NCI-H1417 (cell line): ENCODE measurements at regions not wholly inside any gene's neighbourhood (a gene's known extent, or its start where the extent isn't known, plus 50 kb on each side); places are given as distances from the start of the nearest gene placed in this dataset.
"Not testable (repeated sequence)": the region's sequence is repeated elsewhere in the genome, so short reads cannot be mapped to it uniquely, and the experiment has no call there.

Source experiments
- DNase-seq, 3 experiments: peaks; one replicate each; lab custom pipeline; 2025; lab: John Stamatoyannopoulos, UW

DNA sequence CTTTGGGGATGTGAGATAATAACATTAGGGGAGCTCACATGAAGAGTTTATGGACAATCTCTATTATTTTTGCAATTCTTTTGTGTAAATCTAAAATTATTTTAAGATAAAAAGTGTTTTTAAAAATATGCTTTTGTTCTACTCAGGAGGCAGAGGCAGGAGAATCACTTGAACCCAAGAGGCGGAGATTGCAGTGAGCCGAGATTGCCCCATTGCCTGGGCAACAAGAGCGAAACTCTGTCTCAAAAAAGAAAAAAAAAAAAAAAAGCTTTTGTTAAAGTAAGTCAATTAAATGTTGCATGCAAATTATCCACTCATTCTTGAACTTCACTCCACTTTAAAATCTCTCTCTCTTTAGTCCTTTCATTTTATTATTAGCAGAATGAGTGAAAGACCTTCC is 193.3 kb upstream of the IRS2 start:
- DNase-seq = not testable (repeated sequence)

DNA sequence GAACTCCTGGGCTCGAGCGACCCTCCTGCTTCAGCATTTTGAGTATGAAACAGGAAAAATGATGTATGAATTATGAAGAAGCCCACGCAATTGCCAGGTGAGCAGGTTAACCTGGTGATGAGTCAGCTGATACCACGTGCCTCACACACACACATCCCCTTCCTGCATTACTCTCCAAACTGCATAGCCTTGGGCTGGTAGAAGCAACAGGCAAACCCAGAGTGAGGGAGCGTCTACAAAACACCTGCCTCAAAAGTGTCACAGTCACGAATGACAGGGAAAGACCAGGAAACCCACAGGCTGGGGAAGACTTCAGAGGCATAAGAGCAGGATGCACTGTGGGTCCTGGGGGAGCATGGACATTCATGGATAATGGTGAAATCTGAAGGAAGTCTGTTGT is 192.8 kb upstream of the IRS2 start:
- peak in 2 of 3 experiments; percentile 35 to 48 for DNase-seq

DNA sequence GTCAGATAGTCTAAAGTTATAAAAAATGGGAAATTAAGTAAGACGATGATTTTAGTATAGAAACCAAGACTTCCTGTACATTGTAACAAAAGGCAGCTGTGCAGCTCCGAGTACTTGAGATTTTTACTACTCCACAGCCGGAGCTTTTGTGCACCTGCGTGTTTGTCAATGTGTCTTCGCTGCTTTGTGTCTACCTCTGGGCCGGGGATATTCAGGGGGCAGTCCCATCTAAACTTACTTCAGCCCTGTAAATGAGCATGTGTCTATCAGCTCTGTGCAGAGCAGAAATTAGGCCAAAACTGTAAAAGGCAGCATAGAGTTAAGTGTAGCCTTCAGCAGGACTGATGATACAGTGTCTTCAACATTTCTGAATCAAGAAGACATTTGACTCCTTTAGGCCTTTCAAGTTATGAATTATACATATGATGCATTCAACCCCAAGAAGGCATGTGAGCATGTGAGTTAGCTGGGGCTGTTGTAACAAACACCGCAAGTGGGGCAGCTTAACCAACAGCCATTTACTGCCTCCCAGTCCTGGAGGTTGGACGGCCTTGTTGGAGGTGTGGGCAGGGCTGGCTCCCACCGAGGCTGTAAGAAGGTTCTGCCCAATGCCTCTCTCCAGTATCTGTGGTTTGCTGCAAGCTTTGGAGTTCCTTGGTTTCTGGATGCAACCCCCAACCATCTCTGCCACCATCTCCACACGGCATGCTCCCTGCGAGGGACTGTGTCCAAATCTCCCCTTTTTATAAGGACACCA is 191.0 kb upstream of the IRS2 start:
- DNase-seq = no peak

DNA sequence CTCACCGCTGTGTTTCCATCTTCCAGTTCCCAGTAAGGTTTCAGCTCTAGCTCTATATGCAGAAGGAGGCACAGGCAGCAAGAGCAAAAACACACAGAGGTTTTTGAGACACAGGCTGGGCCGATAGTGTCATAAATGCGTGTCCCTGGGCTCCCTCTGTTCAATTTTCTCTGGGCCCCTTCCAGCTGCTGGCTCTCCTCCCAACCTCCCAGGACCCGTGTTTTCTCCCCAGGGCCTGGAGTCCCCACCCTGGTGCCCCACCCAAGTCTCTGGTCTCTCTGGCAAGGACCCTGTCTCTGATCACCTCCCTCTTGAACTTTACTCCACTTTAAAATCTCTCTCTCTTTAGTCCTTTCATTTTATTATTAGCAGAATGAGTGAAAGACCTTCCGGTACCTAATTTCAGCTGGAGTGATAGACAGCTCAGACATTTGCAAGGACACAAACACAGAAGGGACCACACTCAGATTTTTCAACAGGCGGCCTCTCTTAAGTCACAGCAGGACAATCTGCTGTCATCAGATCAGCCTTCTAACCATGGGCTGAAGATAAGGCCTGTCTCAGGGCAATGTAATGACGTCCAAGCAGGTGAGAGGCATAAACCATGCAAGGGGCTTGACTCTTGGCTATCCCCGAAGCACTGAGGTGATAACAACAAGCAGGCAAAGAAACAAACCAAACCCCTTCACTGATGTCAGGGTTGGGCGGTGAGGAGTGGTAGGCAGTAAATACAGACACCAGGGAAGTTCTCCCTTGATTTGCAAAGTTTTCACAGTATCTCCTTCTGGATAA is 190.0 kb upstream of the IRS2 start:
- DNase-seq = no peak

DNA sequence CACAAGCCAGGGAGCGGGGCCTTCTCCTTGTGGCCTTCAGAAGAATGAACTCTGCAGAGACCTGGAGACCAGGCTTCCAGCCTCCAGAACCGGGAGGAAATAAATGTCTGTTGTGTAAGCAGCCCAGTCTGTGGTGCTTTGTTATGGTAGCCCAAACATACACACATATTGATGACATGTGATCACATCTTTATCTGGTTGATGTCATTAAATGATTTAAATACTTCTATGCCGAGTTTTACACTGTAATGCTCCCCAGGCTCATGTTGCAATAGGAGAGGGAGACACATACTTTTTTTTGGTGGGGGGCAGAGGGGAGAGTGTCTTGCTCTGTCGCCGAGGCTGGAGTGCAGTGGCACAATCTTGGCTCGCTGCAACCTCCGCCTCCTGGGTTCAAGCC is 188.0 kb upstream of the IRS2 start:
- DNase-seq = no peak

DNA sequence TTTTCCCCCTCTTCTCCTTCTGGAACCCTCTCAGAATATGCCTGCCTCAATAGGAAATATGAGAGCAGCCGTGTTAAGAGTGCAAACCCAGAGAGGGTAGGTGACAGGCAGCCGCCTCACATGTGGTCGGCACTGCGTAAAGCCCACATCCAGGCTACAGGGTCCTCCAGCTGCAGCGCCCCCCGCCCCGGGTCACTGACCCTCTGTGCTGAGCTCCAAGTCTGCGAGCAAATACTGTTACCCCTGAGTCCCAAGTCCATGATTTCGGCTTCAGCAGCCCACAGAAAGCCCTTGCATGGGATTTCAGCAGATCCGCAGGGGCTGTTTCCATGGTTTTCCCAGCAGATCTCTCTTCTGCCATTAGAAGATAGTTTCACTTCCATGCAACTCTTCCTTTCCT is 186.9 kb upstream of the IRS2 start:
- DNase-seq = no peak

DNA sequence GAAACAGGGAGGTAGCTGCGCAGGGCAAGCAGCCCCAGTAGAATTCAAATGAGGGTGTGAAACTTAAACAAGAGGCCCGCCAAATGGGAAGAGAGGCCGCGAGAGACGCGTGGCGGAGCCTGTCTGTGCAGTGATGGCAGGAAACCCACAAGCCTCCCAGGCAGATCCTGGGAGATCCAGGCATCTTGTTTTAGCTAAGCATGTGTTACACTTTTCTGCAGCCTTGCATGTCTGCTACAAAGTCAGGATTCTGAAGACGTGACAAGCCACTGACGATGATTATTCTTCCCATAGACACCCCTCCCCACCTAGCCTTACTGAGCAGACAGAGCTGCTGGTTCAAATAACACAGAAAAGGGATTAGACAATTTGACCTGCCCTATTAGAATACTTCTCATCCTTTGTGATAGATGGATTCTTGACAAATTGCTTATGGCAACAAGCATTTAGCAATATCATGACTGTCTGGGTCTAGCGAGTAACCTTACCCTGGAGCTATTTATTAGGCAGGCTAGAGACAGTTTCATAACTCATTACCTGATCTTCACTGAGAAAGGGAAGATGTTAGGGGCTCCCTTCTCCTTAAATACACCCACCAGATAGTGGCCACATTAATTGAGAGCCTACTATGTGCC is 185.2 kb upstream of the IRS2 start:
- no peak for DNase-seq

DNA sequence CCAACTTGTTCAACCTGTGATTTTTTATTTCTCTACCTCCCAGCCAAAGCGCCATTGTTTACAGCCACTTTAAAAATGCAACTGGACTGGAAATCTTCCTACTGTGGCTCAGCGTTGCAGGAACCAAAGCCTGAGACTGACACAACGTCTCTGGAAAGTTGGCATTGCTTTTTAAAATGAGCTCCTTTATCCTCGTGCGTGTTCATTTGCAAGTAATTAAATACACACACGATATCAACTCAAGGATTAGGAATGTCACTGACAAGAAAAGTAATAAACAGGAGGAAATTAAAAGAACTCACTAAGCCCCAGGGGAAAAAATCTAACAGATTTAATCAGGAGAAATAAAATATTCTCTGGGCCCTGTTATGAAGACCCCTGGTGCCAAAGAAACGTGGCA is 184.6 kb upstream of the IRS2 start:
- no peak for DNase-seq

DNA sequence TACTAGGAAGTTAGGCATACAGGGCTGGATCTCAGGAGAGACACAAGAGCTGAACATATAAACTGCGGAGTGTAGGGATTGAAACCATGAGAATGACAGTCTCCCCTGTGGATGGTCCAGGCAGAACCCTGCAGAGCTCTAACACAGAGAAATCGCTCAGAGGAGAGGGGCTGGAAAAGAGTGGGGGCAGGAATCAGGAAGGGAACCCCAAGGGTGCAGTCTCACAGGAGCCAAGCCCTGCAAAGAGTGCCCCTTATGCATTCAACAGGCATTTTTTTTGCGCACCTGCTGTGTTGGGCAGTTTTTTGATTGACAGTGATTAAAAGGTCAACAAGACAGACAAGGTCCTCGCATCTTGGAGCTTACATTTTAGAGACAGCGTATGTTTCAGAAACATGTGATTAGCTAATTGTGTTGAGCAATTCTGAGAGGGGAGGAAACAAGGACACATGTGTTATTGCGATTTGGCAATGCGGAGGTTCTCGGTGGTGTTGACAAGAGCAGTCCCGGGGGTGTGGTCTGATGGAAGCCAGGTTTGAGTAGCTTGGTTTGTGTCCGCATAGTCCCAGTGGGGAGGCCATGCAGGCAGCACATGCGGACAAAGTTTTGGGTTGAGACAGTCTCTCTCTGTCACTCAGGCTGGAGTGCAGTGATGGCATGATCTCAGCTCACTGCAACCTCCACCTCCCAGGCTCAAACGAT is 182.6 kb upstream of the IRS2 start:
- peak in 2 of 3 experiments; percentile 54 to 90 for DNase-seq

DNA sequence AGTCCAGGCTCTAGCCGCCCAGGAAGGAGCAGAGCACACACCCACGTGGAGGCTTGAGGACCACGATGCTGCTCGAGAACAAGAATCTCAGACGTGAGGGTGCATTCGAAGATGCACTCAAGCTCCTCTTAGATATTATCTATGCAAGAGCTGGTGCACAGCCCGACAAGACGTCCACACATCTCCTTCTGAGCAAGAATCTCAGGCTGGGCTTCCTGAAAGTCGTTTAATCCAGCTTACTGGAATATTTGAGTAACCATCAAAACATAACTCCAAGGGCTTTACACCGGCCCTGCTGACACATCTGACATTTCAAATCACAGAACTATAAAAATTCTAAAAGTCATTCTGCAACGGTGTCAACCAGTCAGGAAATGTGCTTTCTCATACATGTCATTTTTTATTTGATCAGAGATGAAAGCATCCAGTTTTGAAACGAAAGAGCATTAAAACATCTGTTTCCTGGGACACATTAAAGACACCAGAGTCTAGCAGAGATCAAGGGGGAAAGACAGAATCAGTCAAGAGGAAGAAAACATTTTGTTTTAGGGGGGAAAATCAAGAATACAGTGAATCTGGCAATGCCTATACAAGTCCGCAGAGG is 177.7 kb upstream of the IRS2 start:
- DNase-seq = no peak

DNA sequence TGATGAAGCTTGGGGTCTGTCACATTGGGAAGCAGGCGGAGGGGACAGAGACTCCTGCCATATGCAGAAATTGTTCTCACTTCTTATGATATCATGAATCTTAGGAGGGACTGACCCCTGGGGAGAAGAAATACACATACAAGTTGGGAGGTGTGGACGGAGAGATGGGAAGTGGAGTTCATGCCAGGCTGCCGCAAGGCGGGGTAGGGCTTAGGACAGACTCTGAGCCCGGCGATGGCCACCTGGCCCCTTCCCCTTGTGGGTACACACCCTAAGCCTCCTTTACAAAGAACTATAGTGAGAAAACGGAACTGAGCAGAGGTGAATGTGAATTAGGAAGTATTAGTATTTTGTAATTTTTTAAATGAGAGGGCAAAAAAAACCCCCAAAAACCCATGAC is 177.0 kb upstream of the IRS2 start:
- no peak for DNase-seq

DNA sequence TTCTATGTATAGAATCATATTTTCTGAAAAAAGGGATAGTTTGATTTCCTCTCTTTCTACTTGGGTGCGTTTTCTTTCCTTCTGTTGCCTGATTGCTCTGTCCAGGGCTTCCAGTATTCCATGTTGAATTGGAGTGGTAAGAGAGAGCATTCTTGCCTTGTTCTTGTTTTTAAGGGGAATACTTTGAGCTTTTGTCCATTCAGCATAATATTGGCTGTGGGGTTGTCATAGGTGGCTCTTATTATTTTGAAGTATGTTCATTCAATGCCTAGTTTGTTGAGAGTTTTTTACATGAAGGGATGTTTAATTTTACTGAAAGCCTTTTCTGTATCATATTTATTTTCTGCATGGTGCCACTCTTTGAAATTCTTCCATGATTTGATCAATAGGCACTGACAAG is 173.5 kb upstream of the IRS2 start:
- no peak for DNase-seq

DNA sequence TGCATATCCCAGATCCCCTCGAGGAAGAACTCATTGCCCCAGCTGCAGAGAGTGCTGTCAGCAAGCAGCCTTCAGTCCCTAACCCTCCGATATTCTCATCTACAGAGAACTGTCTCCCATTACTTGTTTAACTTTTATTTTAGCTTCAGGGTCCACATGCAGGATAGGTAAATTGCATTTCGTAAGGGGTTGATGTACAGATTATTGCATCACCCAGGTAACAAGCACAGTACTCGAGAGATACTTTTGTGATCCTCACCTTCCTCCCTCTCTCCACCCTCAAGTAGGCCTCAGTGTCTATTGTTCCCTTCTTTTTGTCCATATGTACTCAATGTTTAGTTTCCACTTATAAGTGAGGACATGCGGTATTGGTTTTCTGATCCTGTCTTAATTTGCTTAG is 171.5 kb upstream of the IRS2 start:
- no peak for DNase-seq

DNA sequence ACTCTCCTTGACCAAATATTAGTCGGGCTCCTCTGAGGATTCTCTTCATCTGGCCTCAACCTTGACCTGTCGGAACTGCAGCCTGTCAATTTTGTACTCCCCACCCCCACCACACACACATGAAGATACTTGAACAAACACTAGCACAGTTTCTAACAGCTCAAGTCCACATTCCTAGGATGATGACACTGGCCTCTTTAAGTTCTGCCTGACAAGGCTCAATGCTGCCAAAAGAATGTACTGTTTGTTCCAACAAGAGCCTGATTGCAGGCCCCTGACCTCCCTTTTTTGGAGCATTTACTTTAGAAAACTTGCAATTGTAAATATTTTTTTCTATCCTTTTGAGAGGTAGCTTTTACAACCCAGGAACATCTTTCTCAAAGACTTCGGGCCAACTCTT is 169.2 kb upstream of the IRS2 start:
- no peak for DNase-seq

DNA sequence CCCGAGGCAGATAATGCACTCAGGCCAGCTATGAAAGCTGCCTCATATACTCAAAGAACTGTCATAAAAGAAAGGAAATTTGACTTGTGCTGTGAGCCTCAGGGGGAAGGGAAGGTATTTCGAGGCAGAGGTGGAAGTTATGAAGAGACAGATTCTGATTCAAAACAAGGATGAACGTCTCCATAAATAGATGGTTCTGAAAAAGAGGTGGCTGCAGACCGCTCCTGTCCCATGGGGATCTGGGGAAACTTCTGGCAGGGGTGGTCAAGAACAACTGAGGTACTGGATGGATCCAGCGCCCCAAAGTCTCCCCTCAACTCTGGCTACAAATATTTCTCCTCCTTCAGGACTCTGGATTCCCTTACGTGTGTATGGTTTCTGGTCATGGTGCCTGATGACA is 168.1 kb upstream of the IRS2 start:
- no peak for DNase-seq

DNA sequence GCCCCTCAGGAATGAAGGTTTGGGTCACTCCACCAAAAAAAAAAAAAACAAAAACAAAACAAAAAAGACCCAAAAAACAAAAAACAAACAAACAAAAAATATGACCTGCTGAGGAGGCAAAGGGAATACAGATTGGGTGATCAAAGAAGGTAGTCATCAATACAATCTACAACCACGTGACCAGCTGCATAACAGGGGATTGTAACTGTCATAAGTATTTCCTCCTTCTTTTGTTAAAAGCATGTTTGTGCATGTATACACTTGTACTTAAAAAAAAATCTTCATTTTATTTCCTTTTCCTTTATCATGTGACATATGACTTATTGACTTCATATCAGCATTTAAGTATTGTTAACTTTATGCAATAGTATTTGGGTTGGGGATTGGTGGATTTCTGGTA is 165.1 kb upstream of the IRS2 start:
- DNase-seq = no peak

DNA sequence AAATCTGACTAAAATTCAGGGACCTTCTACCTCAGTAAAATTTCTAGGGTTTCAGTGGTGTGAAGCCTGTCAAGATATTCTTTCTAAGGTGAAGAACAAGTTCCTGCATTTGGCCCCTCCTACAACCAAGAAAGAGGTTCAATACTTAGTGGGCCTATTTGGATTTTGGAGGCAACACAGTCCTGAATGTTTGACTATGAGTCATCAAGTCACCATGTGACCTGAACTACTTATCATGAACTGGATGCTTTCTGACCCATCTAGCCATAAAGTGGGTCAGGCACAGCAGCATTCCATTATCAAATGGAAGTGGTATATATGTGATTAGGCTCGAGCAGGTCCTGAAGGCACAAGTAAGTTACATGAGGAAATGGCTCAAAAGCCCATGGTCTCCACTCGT is 163.0 kb upstream of the IRS2 start:
- no peak for DNase-seq

DNA sequence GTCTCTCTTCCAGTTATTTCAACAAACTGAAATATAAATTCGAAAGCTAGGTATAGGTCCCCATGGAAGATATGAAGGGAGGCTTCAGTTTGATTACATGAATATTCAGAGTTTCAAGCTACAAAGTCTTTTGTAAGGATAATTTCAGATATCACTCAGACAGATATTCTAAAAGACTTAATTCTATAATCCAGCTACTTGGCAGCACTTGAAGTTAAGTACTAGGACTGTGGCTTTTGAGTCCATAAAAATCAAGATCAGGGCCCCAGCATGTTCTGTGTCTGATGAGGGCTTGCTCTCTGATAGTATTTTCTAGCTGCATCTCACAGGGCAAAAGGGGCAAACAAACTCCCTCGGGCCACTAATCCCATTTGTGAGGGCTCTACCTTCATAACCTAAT is 160.6 kb upstream of the IRS2 start:
- no peak for DNase-seq

DNA sequence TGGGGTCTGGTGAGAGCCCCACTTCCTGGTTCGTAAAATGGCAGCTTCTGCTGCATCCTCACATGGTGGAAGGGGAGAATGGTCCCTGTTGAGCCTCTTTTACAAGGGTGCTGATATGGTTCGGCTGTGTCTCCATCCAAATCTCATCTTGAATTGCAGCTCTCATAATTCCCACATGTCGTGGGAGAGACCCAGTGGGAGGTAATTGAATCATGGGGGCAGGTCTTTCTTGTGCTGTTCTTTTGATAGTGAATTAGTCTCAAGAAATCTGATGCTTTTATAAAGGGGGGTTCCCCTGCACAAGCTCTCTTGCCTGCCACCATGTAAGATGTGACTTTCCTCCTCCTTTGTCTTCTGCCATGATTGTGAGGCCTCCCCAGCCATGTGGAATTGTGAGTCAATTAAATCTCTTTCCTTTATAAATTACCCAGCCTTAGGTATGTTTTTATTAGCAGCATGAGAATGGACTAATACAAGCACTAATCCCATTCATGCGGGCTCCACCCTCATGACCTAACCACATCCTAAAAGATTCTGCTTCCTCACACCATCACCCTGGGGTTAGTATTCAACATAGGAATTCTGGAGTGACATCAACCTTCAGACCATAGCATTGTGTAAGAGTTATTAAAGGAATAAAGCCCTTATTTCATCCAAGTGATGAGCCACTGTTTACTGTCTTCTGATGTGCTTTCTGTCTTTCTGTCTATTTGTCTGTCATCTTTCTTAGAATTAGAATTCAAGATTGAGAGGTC is 159.0 kb upstream of the IRS2 start:
- no peak for DNase-seq

DNA sequence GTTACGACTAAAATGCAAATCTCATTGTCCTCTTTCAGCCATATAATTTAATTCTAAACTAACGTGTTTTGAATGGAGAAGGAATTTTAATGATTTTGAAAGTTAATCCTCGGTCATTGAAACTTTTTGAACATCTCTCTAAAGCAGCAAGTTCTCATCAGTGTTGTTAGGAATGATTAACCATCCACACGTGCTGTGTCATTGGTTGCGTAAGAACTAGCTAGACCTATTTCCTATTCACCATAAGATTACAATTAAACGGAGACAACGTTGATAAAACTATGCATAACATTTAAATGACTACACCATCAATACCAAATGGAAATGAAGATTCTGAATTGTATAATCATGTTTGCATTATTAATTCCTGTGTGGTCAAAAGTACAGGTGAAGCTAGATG is 155.6 kb upstream of the IRS2 start:
- DNase-seq = no peak

DNA sequence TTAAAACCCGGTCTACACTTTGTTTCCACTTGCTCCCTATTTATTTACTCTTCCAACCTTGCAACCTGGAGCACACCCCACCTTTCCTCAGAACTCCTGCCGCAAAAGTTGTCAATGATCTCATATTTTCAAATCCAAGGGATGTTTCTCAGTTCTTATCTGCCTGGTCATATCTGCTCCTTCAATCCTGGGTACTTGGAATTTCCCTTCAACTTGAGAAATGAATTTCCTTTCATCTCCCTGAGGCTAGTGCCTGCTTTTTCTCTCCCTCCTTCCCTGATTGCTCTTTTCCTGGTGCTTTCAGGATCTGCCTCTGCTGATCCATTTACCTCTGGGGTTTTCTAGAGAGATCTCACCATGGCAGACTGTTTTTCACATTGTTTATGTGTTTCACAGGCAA is 154.8 kb upstream of the IRS2 start:
- no peak for DNase-seq
